ENCODE measurements at regions not wholly inside any gene's neighbourhood (a gene's known extent, or its start where the extent isn't known, plus 50 kb on each side); places are given as distances from the start of the nearest gene placed in this dataset.

- H4K20me1 ChIP-seq (ENCODE audit: insufficient read depth, poor library complexity, severe bottlenecking): no peaks in the 10 kb centered on the region
- H3K4me2 ChIP-seq: no peak overlapping the region
- no peak for DNase-seq (ENCODE audit: low spot score)
Observed at GRCh38 chr16:63960321-63960720, 1161.5 kb downstream of the CDH11 start.

GRCh38 chr16:63947022-63947421 lies 1174.8 kb downstream of the CDH11 start:
- WGBS (ENCODE audit: low lambda C conversion rate, missing lambda C conversion rate): 81% methylated on average over 2 of the region's 2 CpGs
- H3K27me3 ChIP-seq: no peaks in the 10 kb centered on the region
- H3K4me1 ChIP-seq (ENCODE audit: insufficient read depth): no peaks in the 10 kb centered on the region
- H3K79me2 ChIP-seq: no peaks in the 10 kb centered on the region
- no peak overlapping the region for H3K4me3 ChIP-seq
- H3K36me3 ChIP-seq (replicated peaks; ENCODE audit: insufficient read depth, low read depth): no peaks in the 10 kb centered on the region
- no peak overlapping the region for H3K4me2 ChIP-seq
- H2AFZ ChIP-seq: no peak overlapping the region
- H3K27ac ChIP-seq: no peak overlapping the region
- H3K9me2 ChIP-seq (replicated peaks; ENCODE audit: insufficient read depth): no peaks in the 10 kb centered on the region
- TF ChIP-seq EZH2 (IDR thresholded peaks at IDR 0.05; ENCODE audit: borderline replicate concordance) (no peak), CTCF (IDR thresholded peaks at IDR 0.05; ENCODE audit: poor library complexity) (no peak), EZH2phosphoT487 (IDR thresholded peaks at IDR 0.05; ENCODE audit: low read depth, severe bottlenecking, unreplicated experiment) (no peak)
- H3K9me3 ChIP-seq (ENCODE audit: low read depth): no peaks in the 10 kb centered on the region
- no peak for DNase-seq (ENCODE audit: low spot score)
- no peaks in the 10 kb centered on the region for H4K20me1 ChIP-seq (ENCODE audit: insufficient read depth, poor library complexity, severe bottlenecking)

More at GRCh38 chr16:63960321-63960720, 1161.5 kb downstream of the CDH11 start:
- H3K4me3 ChIP-seq: no peak overlapping the region
- no peaks in the 10 kb centered on the region for H3K9me2 ChIP-seq (replicated peaks; ENCODE audit: insufficient read depth)
- no peak overlapping the region for H3K27ac ChIP-seq
- no peaks in the 10 kb centered on the region for H3K27me3 ChIP-seq
- no peak for TF ChIP-seq EZH2 (IDR thresholded peaks at IDR 0.05; ENCODE audit: borderline replicate concordance)
- TF ChIP-seq EZH2phosphoT487 (IDR thresholded peaks at IDR 0.05; ENCODE audit: low read depth, severe bottlenecking, unreplicated experiment): no peak
- no peak for TF ChIP-seq CTCF (IDR thresholded peaks at IDR 0.05; ENCODE audit: poor library complexity)
- no peaks in the 10 kb centered on the region for H3K4me1 ChIP-seq (ENCODE audit: insufficient read depth)
- H2AFZ ChIP-seq: no peak overlapping the region
- H3K79me2 ChIP-seq: no peaks in the 10 kb centered on the region
- H3K36me3 ChIP-seq (replicated peaks; ENCODE audit: insufficient read depth, low read depth): no peaks in the 10 kb centered on the region
- no peaks in the 10 kb centered on the region for H3K9me3 ChIP-seq (ENCODE audit: low read depth)

- Histone ChIP-seq H3K27me3 (no peaks in the 10 kb centered on the region), H2AFZ (no peak overlapping the region), H3K9me3 (ENCODE audit: low read depth) (no peaks in the 10 kb centered on the region), H4K20me1 (ENCODE audit: insufficient read depth, poor library complexity, severe bottlenecking) (no peaks in the 10 kb centered on the region), H3K36me3 (replicated peaks; ENCODE audit: insufficient read depth, low read depth) (no peaks in the 10 kb centered on the region), H3K4me1 (ENCODE audit: insufficient read depth) (no peaks in the 10 kb centered on the region), H3K79me2 (no peaks in the 10 kb centered on the region), H3K4me3 (no peak overlapping the region), H3K4me2 (no peak overlapping the region), H3K27ac (no peak overlapping the region), H3K9me2 (replicated peaks; ENCODE audit: insufficient read depth) (no peaks in the 10 kb centered on the region)
- TF ChIP-seq EZH2phosphoT487 (IDR thresholded peaks at IDR 0.05; ENCODE audit: low read depth, severe bottlenecking, unreplicated experiment): no peak
- 54% methylated on average over 1 of the region's 1 CpG for WGBS (ENCODE audit: low lambda C conversion rate, missing lambda C conversion rate)
- no peak for DNase-seq (ENCODE audit: low spot score)
Observed at GRCh38 chr16:63945806-63946205, 1176.1 kb downstream of the CDH11 start.

- TF ChIP-seq EZH2phosphoT487 (IDR thresholded peaks at IDR 0.05; ENCODE audit: low read depth, severe bottlenecking, unreplicated experiment): no peak
- TF ChIP-seq EZH2 (IDR thresholded peaks at IDR 0.05; ENCODE audit: borderline replicate concordance): no peak
- TF ChIP-seq CTCF (IDR thresholded peaks at IDR 0.05; ENCODE audit: poor library complexity): no peak
- no peak overlapping the region for H3K27ac ChIP-seq
- H3K36me3 ChIP-seq (replicated peaks; ENCODE audit: insufficient read depth, low read depth): no peaks in the 10 kb centered on the region
- H3K79me2 ChIP-seq: no peaks in the 10 kb centered on the region
- H3K9me3 ChIP-seq (ENCODE audit: low read depth): no peaks in the 10 kb centered on the region
- no peak overlapping the region for H3K4me3 ChIP-seq
- no peaks in the 10 kb centered on the region for H3K27me3 ChIP-seq
- no peaks in the 10 kb centered on the region for H3K9me2 ChIP-seq (replicated peaks; ENCODE audit: insufficient read depth)
- H3K4me2 ChIP-seq: no peak overlapping the region
- H3K4me1 ChIP-seq (ENCODE audit: insufficient read depth): no peaks in the 10 kb centered on the region
- H2AFZ ChIP-seq: no peak overlapping the region
- 94% methylated on average over 6 of the region's 6 CpGs for WGBS (ENCODE audit: low lambda C conversion rate, missing lambda C conversion rate)
- H4K20me1 ChIP-seq (ENCODE audit: insufficient read depth, poor library complexity, severe bottlenecking): no peaks in the 10 kb centered on the region
- no peak for DNase-seq (ENCODE audit: low spot score)
Observed at GRCh38 chr16:63943566-63943965, 1178.3 kb downstream of the CDH11 start.
